GM18511 (cell line): ENCODE measurements at regions not wholly inside any gene's neighbourhood (a gene's known extent, or its start where the extent isn't known, plus 50 kb on each side); places are given as distances from the start of the nearest gene placed in this dataset.
"Not testable (repeated sequence)": the region's sequence is repeated elsewhere in the genome, so short reads cannot be mapped to it uniquely, and the experiment has no call there.

ENCODE experiments used
- ATAC-seq: cut with Tn5 transposase; IDR thresholded peaks from one replicate; pipeline ENCODE4 v1.9.1; 2021; ENCODE audit warnings: mild to moderate bottlenecking, moderate library complexity; ENCODE audit not compliant: unreplicated experiment

GRCh38 chr12:68984796-68985573 lies 52.0 kb upstream of the CPM start:
- no peak for ATAC-seq

GRCh38 chr12:68997526-68997925 lies 64.6 kb upstream of the CPM start:
- ATAC-seq, result not testable (repeated sequence)

GRCh38 chr12:68998041-68998440 lies 65.1 kb upstream of the CPM start:
- ATAC-seq, result no peak

GRCh38 chr12:69000074-69000473 lies 67.1 kb upstream of the CPM start:
- ATAC-seq, result no peak

GRCh38 chr12:69000540-69001243 lies 67.7 kb upstream of the CPM start:
- no peak for ATAC-seq

- no peak for ATAC-seq
These were observed 68.3 kb upstream of the CPM start for GRCh38 chr12:69001251-69001650.

- no peak for ATAC-seq
These were observed 70.0 kb upstream of the CPM start for GRCh38 chr12:69002969-69003368.

GRCh38 chr12:69003991-69004390 lies 71.0 kb upstream of the CPM start:
- ATAC-seq, result no peak

- no peak for ATAC-seq
These were observed 74.3 kb upstream of the CPM start for GRCh38 chr12:69007101-69007854.

GRCh38 chr12:69007855-69008351 lies 74.9 kb upstream of the CPM start:
- no peak for ATAC-seq

- ATAC-seq, result no peak
These were observed 75.5 kb upstream of the CPM start for GRCh38 chr12:69008520-69008919.

GRCh38 chr12:69014047-69014446 lies 81.1 kb upstream of the CPM start:
- no peak for ATAC-seq

- no peak for ATAC-seq
These were observed 82.0 kb upstream of the CPM start for GRCh38 chr12:69015017-69015416.

GRCh38 chr12:69015831-69016230 lies 82.9 kb upstream of the CPM start:
- ATAC-seq, result no peak

- ATAC-seq, result no peak
These were observed 86.1 kb upstream of the CPM start for GRCh38 chr12:69019082-69019481.

GRCh38 chr12:69019910-69020309 lies 86.9 kb upstream of the CPM start:
- no peak for ATAC-seq

- no peak for ATAC-seq
These were observed 89.7 kb upstream of the CPM start for GRCh38 chr12:69022674-69023073.

- no peak for ATAC-seq
These were observed 90.9 kb upstream of the CPM start for GRCh38 chr12:69023840-69024239.

- no peak for ATAC-seq
These were observed 91.4 kb upstream of the CPM start for GRCh38 chr12:69024413-69024812.

GRCh38 chr12:69024907-69025306 lies 91.9 kb upstream of the CPM start:
- ATAC-seq, result no peak

- ATAC-seq, result no peak
These were observed 93.4 kb upstream of the CPM start for GRCh38 chr12:69026336-69026735.
